ENCODE measurements at regions not wholly inside any gene's neighbourhood (a gene's known extent, or its start where the extent isn't known, plus 50 kb on each side); places are given as distances from the start of the nearest gene placed in this dataset.

DNA sequence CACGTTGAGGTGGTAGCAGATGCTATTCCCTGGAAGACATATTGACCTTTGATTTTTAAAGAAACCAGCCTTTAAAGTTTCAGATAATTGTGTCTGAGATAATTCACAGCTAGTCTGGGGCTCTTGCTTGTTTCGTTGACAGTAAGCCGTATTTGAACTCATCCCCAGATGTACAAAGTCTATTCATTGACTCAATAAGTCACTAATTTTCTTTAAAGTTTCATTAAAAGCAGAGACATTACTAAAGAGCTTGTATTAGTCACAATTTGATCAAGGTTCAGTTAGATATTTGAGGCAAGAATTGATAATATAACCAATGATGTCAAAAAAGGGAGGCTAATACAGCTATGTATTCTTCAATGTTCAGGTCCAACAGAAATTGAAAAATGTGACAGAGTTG, 158.0 kb downstream of the PCSK1 start:
- TF ChIP-seq, protein P1, sequence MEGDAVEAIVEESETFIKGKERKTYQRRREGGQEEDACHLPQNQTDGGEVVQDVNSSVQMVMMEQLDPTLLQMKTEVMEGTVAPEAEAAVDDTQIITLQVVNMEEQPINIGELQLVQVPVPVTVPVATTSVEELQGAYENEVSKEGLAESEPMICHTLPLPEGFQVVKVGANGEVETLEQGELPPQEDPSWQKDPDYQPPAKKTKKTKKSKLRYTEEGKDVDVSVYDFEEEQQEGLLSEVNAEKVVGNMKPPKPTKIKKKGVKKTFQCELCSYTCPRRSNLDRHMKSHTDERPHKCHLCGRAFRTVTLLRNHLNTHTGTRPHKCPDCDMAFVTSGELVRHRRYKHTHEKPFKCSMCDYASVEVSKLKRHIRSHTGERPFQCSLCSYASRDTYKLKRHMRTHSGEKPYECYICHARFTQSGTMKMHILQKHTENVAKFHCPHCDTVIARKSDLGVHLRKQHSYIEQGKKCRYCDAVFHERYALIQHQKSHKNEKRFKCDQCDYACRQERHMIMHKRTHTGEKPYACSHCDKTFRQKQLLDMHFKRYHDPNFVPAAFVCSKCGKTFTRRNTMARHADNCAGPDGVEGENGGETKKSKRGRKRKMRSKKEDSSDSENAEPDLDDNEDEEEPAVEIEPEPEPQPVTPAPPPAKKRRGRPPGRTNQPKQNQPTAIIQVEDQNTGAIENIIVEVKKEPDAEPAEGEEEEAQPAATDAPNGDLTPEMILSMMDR (IDR thresholded peaks at IDR 0.05): no peak
- no peak for TF ChIP-seq POLR2AphosphoS5 (IDR thresholded peaks at IDR 0.05)

All from gastroesophageal sphincter (tissue), 3 donors.